CD14-positive monocyte (primary cell): ENCODE measurements at regions not wholly inside any gene's neighbourhood (a gene's known extent, or its start where the extent isn't known, plus 50 kb on each side); places are given as distances from the start of the nearest gene placed in this dataset.
A peak's percentile ranks its signal among the peaks of the same experiment; 100 is the strongest.

Experiments used
- DNase-seq, 3 donors: peaks; one replicate each; pipeline ENCODE4 v3.0.0-alpha.2; 2011 to 2022
- H2AFZ ChIP-seq: 2 replicates; pipeline ENCODE4 v1.6.0; 2012; ENCODE audit warnings: mild to moderate bottlenecking, low read depth, low read length, inconsistent platforms; ENCODE audit not compliant: insufficient read depth, poor library complexity, severe bottlenecking
- H3K27ac ChIP-seq, 2 donors: 1 replicate in 1 of 2; 2 replicates in 1 of 2; pipeline ENCODE4 v1.5.1; 2012 to 2013; ENCODE audit warnings: low read length in 2 of 2, control low read depth in 1 of 2, inconsistent platforms in 1 of 2, low read depth in 1 of 2, mild to moderate bottlenecking in 1 of 2
- H3K27me3 ChIP-seq, 2 donors: one replicate each; pipeline versions ENCODE4 v1.6.0 to v1.6.1; 2011 to 2013; ENCODE audit warnings: low read length in 2 of 2; ENCODE audit not compliant: control insufficient read depth in 2 of 2, insufficient read depth in 2 of 2
- H3K36me3 ChIP-seq, 2 donors: replicated peaks in 1 of 2; 1 replicate in 1 of 2; 2 replicates in 1 of 2; pipeline versions ENCODE4 v1.5.1 to v1.6.1; 2012 to 2013; ENCODE audit warnings: low read length in 2 of 2, control low read depth in 1 of 2, inconsistent platforms in 1 of 2, mild to moderate bottlenecking in 1 of 2; ENCODE audit not compliant: insufficient read depth in 2 of 2, control insufficient read depth in 1 of 2
- H3K4me1 ChIP-seq, 2 donors: 1 replicate in 1 of 2; 2 replicates in 1 of 2; pipeline versions ENCODE4 v1.5.1 to v1.6.1; 2012 to 2013; ENCODE audit warnings: low read length in 2 of 2, control low read depth in 1 of 2, inconsistent platforms in 1 of 2, mild to moderate bottlenecking in 1 of 2, moderate library complexity in 1 of 2; ENCODE audit not compliant: insufficient read depth in 2 of 2, control insufficient read depth in 1 of 2
- H3K4me2 ChIP-seq: replicated peaks from 2 replicates; pipeline ENCODE3; 2012; ENCODE audit warnings: low read length, moderate library complexity, mild to moderate bottlenecking; ENCODE audit not compliant: poor library complexity, severe bottlenecking; ENCODE audit errors: extremely low read depth
- H3K4me3 ChIP-seq, 3 experiments: fragments of 200-600 bp in 1 of 3; sonication (generic) in 1 of 3; replicated peaks in 1 of 3; 1 replicate in 2 of 3; 2 replicates in 1 of 3; pipeline ENCODE4 v1.5.1; 2011 to 2013; ENCODE audit warnings: low read length in 3 of 3, mild to moderate bottlenecking in 3 of 3, control low read depth in 2 of 3, low read depth in 2 of 3, inconsistent platforms in 1 of 3, moderate library complexity in 1 of 3
- H3K79me2 ChIP-seq: 2 replicates; pipeline ENCODE4 v1.6.0; 2012; ENCODE audit warnings: mild to moderate bottlenecking, control low read depth, inconsistent platforms, low read length, moderate library complexity; ENCODE audit not compliant: insufficient read depth
- H3K9ac ChIP-seq: 2 replicates; pipeline ENCODE4 v1.6.0; 2017; ENCODE audit warnings: low read length, mild to moderate bottlenecking; ENCODE audit not compliant: insufficient read depth, poor library complexity, severe bottlenecking
- H3K9me3 ChIP-seq, 2 donors: replicated peaks in 1 of 2; 1 replicate in 1 of 2; 2 replicates in 1 of 2; pipeline versions ENCODE4 v1.5.1 to v1.6.1; 2012 to 2013; ENCODE audit warnings: low read length in 2 of 2, control low read depth in 1 of 2; ENCODE audit not compliant: control insufficient read depth in 1 of 2, insufficient read depth in 1 of 2
- H4K20me1 ChIP-seq: 2 replicates; pipeline ENCODE4 v1.6.0; 2012; ENCODE audit warnings: mild to moderate bottlenecking, low read length, control low read depth, moderate library complexity; ENCODE audit not compliant: insufficient read depth
- H3K27ac Mint-ChIP-seq, 7 donors: one replicate each; pipeline ENCODE4 v1.8.0; 2020; ENCODE audit warnings: mild to moderate bottlenecking in 7 of 7, mixed read lengths in 7 of 7, moderate library complexity in 6 of 7, inconsistent platforms in 2 of 7
- H3K27me3 Mint-ChIP-seq, 3 donors: one replicate each; pipeline ENCODE4 v1.8.0; 2021 to 2022; ENCODE audit warnings: low read depth in 3 of 3, mild to moderate bottlenecking in 3 of 3, mixed read lengths in 3 of 3, moderate library complexity in 3 of 3, inconsistent platforms in 1 of 3
- H3K36me3 Mint-ChIP-seq, 2 donors: one replicate each; pipeline ENCODE4 v1.8.0; 2020; ENCODE audit warnings: mixed read lengths in 2 of 2, inconsistent platforms in 1 of 2, mild to moderate bottlenecking in 1 of 2
- H3K4me1 Mint-ChIP-seq: one replicate; pipeline ENCODE4 v1.8.0; 2020; ENCODE audit warnings: mild to moderate bottlenecking, mixed read lengths
- H3K4me3 Mint-ChIP-seq, 2 donors: one replicate each; pipeline ENCODE4 v1.8.0; 2020; ENCODE audit warnings: mild to moderate bottlenecking in 2 of 2, mixed read lengths in 2 of 2, moderate library complexity in 1 of 2
- H3K9me3 Mint-ChIP-seq, 7 donors: one replicate each; pipeline ENCODE4 v1.8.0; 2020 to 2022; ENCODE audit warnings: mixed read lengths in 7 of 7, mild to moderate bottlenecking in 6 of 7, moderate library complexity in 6 of 7, inconsistent platforms in 2 of 7
- CTCF ChIP-seq: fragments of 200-600 bp; IDR thresholded peaks from one replicate; pipeline ENCODE4 v1.8.0; 2022; ENCODE audit warnings: antibody characterized with exemption, mild to moderate bottlenecking
- WGBS: methylation state at CpG from one replicate; pipeline ENCODE4 v1.1.5; 2013; ENCODE audit warnings: missing lambda C conversion rate; ENCODE audit not compliant: insufficient coverage; 5-methylcytosine and 5-hydroxymethylcytosine counted together
- intact Hi-C, 2 donors: fragments of 100-400 bp; cut with micrococcal nuclease; formaldehyde crosslinking; loops; one replicate each; pipeline versions ENCODE4 v1.15.0 to v1.15.1; 2023

- Mint-ChIP-seq H3K27me3 (peaks cover 0 to 14% (median 2%) of the 10 kb centered on the region in 3 donors), H3K36me3 (no peaks in the 10 kb centered on the region), H3K9me3 (peaks cover 0 to 10% (median 4%) of the 10 kb centered on the region in 7 donors), H3K27ac (no peak overlapping the region), H3K4me3 (peak overlapping the region in 1 of 2 donors; percentile 46), H3K4me1 (no peaks in the 10 kb centered on the region)
- Histone ChIP-seq H3K27me3 (no peaks in the 10 kb centered on the region), H3K9me3 (no peaks in the 10 kb centered on the region), H2AFZ (no peak overlapping the region), H3K4me3 (no peak overlapping the region), H4K20me1 (no peaks in the 10 kb centered on the region), H3K36me3 (no peaks in the 10 kb centered on the region), H3K9ac (no peak overlapping the region), H3K27ac (no peak overlapping the region), H3K4me1 (no peaks in the 10 kb centered on the region), H3K79me2 (no peaks in the 10 kb centered on the region), H3K4me2 (no peak overlapping the region)
- WGBS: 84% methylated on average over 20 of the region's 22 CpGs
- intact Hi-C loops: no loop called here
- DNase-seq: no peak
- no peak for TF ChIP-seq CTCF
Measured at GRCh38 chr22:48718818-48719500, 1108.7 kb downstream of the BRD1 start.

GRCh38 chr22:48717883-48718817 is 1109.5 kb downstream of the BRD1 start:
- intact Hi-C loops: no loop called here
- Histone ChIP-seq H3K4me1 (no peaks in the 10 kb centered on the region), H3K9ac (no peak overlapping the region), H3K27ac (no peak overlapping the region), H2AFZ (no peak overlapping the region), H3K9me3 (no peaks in the 10 kb centered on the region), H3K4me2 (no peak overlapping the region), H3K4me3 (no peak overlapping the region), H3K27me3 (no peaks in the 10 kb centered on the region), H4K20me1 (no peaks in the 10 kb centered on the region), H3K79me2 (no peaks in the 10 kb centered on the region), H3K36me3 (no peaks in the 10 kb centered on the region)
- peak overlapping the region in 1 of 2 donors; percentile 46 for H3K4me3 Mint-ChIP-seq
- H3K27me3 Mint-ChIP-seq: peaks cover 0 to 14% (median 2%) of the 10 kb centered on the region in 3 donors
- H3K27ac Mint-ChIP-seq: no peak overlapping the region
- no peaks in the 10 kb centered on the region for H3K4me1 Mint-ChIP-seq
- DNase-seq: no peak
- peaks cover 0 to 10% (median 4%) of the 10 kb centered on the region in 7 donors for H3K9me3 Mint-ChIP-seq
- H3K36me3 Mint-ChIP-seq: no peaks in the 10 kb centered on the region
- 52% methylated on average over 25 of the region's 31 CpGs for WGBS
- TF ChIP-seq CTCF: no peak
